Right renal cortex interstitium (tissue), 3 donors: ENCODE measurements at regions not wholly inside any gene's neighbourhood (a gene's known extent, or its start where the extent isn't known, plus 50 kb on each side); places are given as distances from the start of the nearest gene placed in this dataset.

Experiments used
- DNase-seq, 3 donors: peaks; one replicate each; pipeline ENCODE4 v3.0.0-alpha.2; 2013; ENCODE audit warnings: low read depth in 3 of 3, low spot score in 2 of 3

GRCh38 chr6:47118611-47119010 is 76.5 kb upstream of the ADGRF1 start:
- no peak for DNase-seq

GRCh38 chr6:47117314-47117713 is 75.2 kb upstream of the ADGRF1 start:
- no peak for DNase-seq

GRCh38 chr6:47116606-47117005 is 74.5 kb upstream of the ADGRF1 start:
- no peak for DNase-seq

- no peak for DNase-seq
Observed at GRCh38 chr6:47116086-47116485, 74.0 kb upstream of the ADGRF1 start.

GRCh38 chr6:47114460-47114859 is 72.3 kb upstream of the ADGRF1 start:
- no peak for DNase-seq

- DNase-seq, result no peak
Observed at GRCh38 chr6:47112317-47112716, 70.2 kb upstream of the ADGRF1 start.

- DNase-seq, result no peak
Observed at GRCh38 chr6:47111685-47112084, 69.6 kb upstream of the ADGRF1 start.

GRCh38 chr6:47109281-47109680 is 67.1 kb upstream of the ADGRF1 start:
- DNase-seq, result no peak

- DNase-seq, result no peak
Observed at GRCh38 chr6:47106721-47107197, 64.6 kb upstream of the ADGRF1 start.

- no peak for DNase-seq
Observed at GRCh38 chr6:47106216-47106615, 64.1 kb upstream of the ADGRF1 start.

GRCh38 chr6:47105469-47106178 is 63.5 kb upstream of the ADGRF1 start:
- DNase-seq, result no peak

- no peak for DNase-seq
Observed at GRCh38 chr6:47103931-47104330, 61.8 kb upstream of the ADGRF1 start.

GRCh38 chr6:47102331-47102730 is 60.2 kb upstream of the ADGRF1 start:
- no peak for DNase-seq

- no peak for DNase-seq
Observed at GRCh38 chr6:47098570-47098993, 56.5 kb upstream of the ADGRF1 start.

- DNase-seq, result peak in 1 of 3 donors; percentile 76
Observed at GRCh38 chr6:47097092-47097945, 55.2 kb upstream of the ADGRF1 start.

- no peak for DNase-seq
Observed at GRCh38 chr6:47096211-47096895, 54.2 kb upstream of the ADGRF1 start.

- DNase-seq, result no peak
Observed at GRCh38 chr6:47094241-47094925, 52.3 kb upstream of the ADGRF1 start.

GRCh38 chr6:47093169-47093568 is 51.0 kb upstream of the ADGRF1 start:
- no peak for DNase-seq

- no peak for DNase-seq
Observed at GRCh38 chr6:47091886-47092668, 49.9 kb upstream of the ADGRF1 start.
